Activated CD8-positive, alpha-beta memory T cell treated with anti-CD3 and anti-CD28 coated beads for 36 hours (primary cell): ENCODE measurements at regions not wholly inside any gene's neighbourhood (a gene's known extent, or its start where the extent isn't known, plus 50 kb on each side); places are given as distances from the start of the nearest gene placed in this dataset.
"Not testable (repeated sequence)": the region's sequence is repeated elsewhere in the genome, so short reads cannot be mapped to it uniquely, and the experiment has no call there.

Experiments used
- CTCF ChIA-PET: fragments of 350-600 bp; sonication (Branson Sonifier 250); formaldehyde crosslinking; loops from one replicate; lab custom pipeline; 2021; ENCODE audit warnings: antibody characterized with exemption; lab: Charles Lee
- POLR2A ChIA-PET: fragments of 350-600 bp; sonication (Branson Sonifier 250); formaldehyde crosslinking; loops from one replicate; lab custom pipeline; 2021; ENCODE audit warnings: antibody characterized with exemption; lab: Charles Lee

DNA sequence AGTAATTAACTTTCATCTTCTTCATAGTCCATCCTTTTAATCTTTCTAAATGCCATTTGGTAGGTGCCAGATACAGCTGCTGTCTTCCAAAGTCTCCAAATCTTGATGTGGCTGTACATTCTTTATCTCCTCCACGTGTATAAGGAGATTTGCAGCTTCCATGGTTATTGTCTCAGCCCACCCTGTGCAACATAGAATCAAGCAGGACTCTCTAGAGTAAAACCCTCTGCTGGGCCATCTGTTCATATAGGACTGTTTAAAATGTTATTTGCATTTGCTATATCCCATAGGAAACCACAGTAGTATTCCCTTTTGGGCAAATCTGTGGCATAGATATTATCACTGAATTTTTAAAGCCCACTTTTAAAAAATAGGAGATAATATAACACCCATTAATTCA lies 527.2 kb upstream of the EPHA5 start:
- ChIA-PET POLR2A (no interaction called here), CTCF (no interaction called here)

DNA sequence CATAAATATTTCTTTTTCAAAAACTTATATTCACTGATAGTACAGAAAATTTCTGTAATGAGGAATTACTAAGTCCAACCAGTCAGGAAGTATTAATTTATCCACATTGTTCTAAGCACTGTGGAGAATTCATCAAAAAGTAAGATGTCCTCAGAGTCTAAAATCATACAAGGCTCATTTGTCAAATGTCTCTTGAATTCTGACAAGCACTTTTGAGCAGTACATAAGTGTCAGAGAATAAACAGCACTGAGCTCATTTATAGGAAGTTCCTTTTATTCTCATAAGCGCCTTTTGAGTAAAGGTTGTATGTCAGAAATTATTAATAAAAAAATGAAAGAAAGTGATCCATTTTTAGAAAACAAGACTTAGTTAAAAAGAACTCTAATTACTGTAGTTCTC lies 523.2 kb upstream of the EPHA5 start:
- POLR2A ChIA-PET, result no interaction called here
- CTCF ChIA-PET, result no interaction called here

- ChIA-PET POLR2A (no interaction called here), CTCF (no interaction called here)
Measured at GRCh38 chr4:66187175-66187720, 517.0 kb upstream of the EPHA5 start.

DNA sequence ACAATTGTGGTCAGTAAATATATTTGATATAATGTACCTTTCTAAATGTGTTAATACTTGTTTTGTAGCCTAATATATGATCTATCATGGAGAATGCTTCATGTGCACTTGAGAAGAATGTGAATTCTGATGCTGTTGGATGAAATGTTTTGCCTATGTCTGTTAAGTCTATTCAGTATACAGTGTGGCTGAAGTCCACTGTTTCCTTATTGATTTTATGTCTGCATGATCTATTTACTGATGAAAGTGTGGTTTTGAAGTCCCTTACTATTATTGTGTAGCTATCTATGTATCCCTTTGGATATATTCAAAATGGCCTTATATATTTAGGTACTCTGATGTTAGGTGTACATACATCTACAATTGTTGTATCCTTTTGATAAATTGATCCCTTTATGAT lies 515.8 kb upstream of the EPHA5 start:
- POLR2A ChIA-PET, result no interaction called here

DNA sequence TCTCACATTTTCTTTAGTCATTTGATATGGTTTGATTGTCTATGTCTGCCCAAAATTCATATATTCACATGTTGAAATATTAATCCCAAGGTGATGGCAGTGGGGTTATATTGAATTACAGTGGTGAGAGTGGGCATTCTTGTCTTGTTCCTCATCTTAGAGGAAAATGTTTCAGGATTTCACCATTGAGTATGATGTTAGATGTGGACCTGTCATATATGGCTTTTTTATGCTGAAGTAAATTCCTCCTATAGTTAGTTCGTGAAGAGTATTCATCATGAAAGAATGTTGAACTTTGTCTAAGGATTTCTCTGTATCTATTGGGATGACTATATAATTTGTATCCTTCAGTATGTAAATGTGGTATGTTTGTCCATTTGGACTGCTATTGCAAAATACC lies 512.3 kb upstream of the EPHA5 start:
- CTCF ChIA-PET, result no interaction called here
- POLR2A ChIA-PET, result no interaction called here

More for the DNA sequence above, 515.8 kb upstream of the EPHA5 start:
- CTCF ChIA-PET, result no interaction called here

DNA sequence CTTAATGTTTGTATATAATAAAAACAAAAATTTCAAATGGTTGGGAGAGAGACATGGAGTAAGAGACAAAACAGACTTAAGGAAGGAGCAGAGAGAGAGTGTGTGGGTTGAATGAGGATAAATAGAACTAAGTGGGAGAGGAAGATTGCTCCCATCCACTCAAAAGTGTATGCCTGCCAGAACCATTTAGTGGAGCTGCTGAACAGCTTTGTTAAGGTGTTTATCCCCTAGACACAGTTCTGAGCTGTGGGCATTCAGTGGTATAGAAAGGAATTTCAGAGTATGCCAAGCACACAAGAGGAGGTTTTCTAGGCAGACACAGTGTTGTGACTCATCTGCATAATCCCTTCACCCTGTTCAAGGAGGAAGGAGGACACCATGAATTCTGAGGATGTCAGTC lies 508.6 kb upstream of the EPHA5 start:
- CTCF ChIA-PET, result no interaction called here
- POLR2A ChIA-PET, result no interaction called here

GRCh38 chr4:66169341-66169740 lies 499.1 kb upstream of the EPHA5 start:
- CTCF ChIA-PET, result no interaction called here
- POLR2A ChIA-PET, result no interaction called here

DNA sequence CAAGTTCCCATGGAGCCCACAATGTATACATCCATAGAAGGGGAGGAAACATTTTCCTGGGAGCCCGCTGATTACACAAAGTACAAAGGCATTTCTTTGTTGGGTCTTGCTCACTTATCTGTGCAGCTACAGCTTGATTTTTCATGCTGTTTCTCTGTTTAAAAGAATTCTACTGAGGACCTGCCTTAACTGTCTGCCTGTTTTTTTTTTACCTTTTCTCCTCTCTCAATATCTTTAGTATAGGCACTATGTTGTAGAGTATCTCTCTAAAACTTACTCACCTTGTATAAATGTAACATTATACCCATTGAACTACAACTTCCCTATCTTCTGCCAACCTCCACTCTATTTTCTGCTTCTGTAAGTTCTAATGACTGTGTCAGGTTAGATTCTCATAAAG lies 494.6 kb upstream of the EPHA5 start:
- ChIA-PET POLR2A (no interaction called here), CTCF (no interaction called here)

GRCh38 chr4:66160606-66161005 lies 490.3 kb upstream of the EPHA5 start:
- CTCF ChIA-PET, result no interaction called here
- POLR2A ChIA-PET, result no interaction called here

DNA sequence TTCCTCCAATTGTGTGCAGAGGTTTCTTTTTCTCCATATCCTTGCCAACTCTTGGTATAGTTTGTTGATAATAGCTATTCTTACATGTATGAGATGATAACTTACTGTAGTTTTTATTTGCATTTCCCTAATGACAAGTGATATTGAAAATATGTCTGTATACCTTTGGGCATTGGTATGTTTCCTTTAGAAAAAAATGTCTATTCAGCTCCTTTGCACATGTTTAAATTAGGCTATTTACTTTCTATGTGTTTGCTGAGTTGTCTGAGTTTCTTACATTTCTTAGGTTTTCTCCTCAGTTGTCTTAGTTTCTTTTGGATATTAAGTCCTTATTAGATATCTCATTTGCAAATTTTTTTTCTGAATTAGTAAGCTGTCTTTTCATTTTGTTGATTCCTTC lies 487.3 kb upstream of the EPHA5 start:
- ChIA-PET POLR2A (no interaction called here), CTCF (no interaction called here)

- CTCF ChIA-PET, result no interaction called here
- POLR2A ChIA-PET, result no interaction called here
Measured at GRCh38 chr4:66130042-66130441, 459.8 kb upstream of the EPHA5 start.

DNA sequence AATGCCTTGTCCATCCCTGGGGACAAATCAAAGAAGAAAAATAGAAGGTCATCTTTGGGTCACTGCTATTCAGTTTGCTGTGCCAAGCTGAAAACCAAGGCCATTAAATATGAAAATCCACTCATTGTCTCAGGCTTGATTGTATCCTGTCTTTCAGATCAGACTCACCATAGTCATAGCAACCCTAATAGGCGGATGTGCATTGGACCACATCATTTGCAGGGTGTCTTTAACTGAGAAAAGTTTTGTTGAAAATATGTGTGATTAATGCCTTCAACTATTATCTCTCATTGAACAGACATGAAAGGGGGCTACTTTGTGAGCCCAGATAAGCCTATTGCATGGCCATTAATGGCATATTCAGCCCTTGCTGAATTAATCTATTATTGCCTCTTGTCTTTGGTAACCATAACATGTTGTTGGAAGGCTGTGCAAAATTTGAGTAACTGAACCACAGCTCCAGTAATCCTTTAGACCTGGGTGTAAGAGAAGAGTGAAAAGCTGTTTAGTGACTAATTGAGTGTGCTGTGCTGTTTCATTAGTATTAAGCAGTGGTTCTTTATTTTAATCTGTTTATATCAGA lies 453.6 kb upstream of the EPHA5 start:
- CTCF ChIA-PET, result no interaction called here
- POLR2A ChIA-PET, result no interaction called here

- CTCF ChIA-PET, result no interaction called here
Measured at GRCh38 chr4:66123190-66123589, 452.9 kb upstream of the EPHA5 start.

GRCh38 chr4:66115231-66115630 lies 444.9 kb upstream of the EPHA5 start:
- POLR2A ChIA-PET, CTCF ChIA-PET: not testable (repeated sequence)

More at GRCh38 chr4:66123190-66123589, 452.9 kb upstream of the EPHA5 start:
- POLR2A ChIA-PET, result no interaction called here

GRCh38 chr4:66108898-66109297 lies 438.6 kb upstream of the EPHA5 start:
- POLR2A ChIA-PET, result no interaction called here
- CTCF ChIA-PET, result no interaction called here

GRCh38 chr4:66097218-66097617 lies 426.9 kb upstream of the EPHA5 start:
- POLR2A ChIA-PET, result no interaction called here
- CTCF ChIA-PET, result no interaction called here

DNA sequence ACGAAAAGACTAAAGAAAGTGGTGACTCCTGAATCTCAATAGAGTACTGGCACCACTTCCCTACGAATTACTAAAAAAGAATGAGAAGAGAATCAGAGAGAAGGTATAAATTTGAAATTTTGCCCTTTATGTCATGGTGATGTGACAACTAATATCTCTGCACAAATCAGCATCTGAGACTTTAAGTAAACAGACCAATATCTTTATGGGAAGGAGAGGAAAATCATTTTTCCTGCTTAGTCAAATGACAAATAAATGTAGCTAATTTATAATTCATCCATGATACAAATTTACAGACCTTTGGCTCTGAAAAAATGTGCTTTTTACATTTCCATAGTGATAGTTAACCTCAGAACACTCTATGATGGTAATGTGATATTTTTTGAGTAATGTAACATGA lies 424.8 kb upstream of the EPHA5 start:
- ChIA-PET POLR2A (no interaction called here), CTCF (no interaction called here)

DNA sequence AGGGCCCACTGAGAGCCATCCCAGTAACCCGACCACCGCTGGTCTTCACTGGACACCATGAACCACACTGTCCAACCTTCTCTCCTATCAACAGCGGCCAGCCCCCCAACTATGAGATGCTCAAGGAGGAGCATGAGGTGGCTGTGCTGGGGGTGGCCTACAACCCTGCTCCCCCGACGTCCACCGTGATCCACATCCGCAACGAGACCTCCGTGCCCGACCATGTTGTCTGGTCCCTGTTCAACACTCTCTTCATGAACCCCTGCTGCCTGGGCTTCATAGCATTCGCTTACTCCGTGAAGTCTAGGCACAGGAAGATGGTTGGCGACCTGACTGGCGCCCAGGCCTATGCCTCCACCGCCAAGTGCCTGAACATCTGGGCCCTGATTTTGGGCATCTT lies 423.8 kb upstream of the EPHA5 start:
- ChIA-PET CTCF (no interaction called here), POLR2A (no interaction called here)

DNA sequence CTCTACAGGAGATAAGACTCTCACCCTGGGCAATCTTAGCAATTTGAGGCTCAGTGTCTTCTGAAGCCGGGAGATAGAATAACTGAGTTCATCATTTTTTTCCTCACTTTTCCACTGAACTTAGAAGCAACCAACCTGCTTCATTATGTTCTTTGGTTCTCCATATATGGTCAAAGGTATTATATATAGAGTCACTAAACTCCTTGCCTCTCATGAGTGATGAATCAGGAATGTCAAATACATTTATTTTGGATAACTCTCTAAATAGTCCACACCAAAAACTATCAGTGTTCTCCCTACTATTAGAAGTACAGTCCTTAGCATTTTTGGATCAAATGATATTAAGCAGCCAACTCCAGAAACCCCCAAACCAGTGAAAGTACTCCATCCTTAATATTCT lies 421.5 kb upstream of the EPHA5 start:
- POLR2A ChIA-PET, result no interaction called here

DNA sequence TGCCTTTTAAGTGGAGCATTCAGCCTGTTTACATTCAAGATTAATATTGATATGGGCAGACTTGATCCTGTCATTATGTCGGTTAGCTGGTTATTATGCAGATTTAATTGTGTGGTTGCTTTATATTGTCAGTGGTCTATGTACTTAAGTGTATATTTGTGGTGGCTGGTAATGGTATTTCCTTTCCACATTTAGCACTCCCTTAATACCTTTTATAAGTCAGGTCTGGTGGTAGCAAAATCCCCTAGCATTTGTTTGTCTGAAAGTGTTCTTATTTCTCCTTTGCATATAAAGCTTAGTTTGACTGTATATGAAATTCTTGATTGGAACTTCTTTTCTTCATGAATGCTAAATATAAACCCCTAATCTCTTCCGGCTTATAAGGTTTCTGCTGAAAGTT lies 403.7 kb upstream of the EPHA5 start:
- ChIA-PET CTCF (no interaction called here), POLR2A (no interaction called here)

More for the DNA sequence above, 421.5 kb upstream of the EPHA5 start:
- CTCF ChIA-PET, result no interaction called here

DNA sequence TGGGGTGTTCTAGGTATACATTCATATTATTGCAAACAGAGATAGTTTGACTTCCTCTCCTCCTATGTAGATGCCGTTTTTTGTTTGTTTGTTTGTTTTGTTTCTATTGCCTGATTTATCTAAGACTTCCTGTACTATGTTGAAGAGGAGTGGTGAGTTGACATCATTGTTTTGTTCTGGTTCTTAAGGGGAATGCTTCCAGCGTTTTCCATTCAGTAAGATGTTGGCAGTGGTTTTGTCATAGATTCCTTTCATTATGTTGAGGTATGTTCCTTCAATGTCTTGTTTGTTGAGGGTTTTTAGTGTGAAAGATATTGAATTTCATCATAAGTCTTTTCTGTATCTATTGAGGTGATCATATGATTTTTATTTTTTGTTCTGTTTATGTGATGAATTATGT lies 401.6 kb upstream of the EPHA5 start:
- CTCF ChIA-PET, result no interaction called here

DNA sequence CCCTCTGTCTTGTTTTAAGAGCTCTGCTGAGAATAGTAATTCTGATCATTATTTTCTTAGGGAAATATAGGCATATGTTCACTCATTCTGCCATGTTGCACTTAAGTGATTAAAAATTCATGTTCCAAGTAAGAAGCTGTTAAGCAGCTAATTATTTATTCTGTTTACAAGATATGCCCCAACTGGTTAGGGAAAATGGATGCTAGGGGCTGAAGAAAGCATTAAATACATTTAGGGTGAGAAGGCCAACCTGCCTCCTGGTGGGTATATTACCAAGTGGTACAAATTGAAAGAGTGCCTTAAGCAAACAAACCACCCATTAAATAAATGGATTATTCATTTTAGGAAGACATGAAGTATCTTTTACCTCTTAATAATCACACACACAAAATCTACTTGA lies 392.6 kb upstream of the EPHA5 start:
- POLR2A ChIA-PET, result no interaction called here

More for the DNA sequence above, 401.6 kb upstream of the EPHA5 start:
- POLR2A ChIA-PET, result no interaction called here

More for the DNA sequence above, 392.6 kb upstream of the EPHA5 start:
- CTCF ChIA-PET, result no interaction called here
